ENCODE measurements at regions not wholly inside any gene's neighbourhood (a gene's known extent, or its start where the extent isn't known, plus 50 kb on each side); places are given as distances from the start of the nearest gene placed in this dataset.

- TF ChIP-seq RARB (CRISPR knock-in tag; IDR thresholded peaks at IDR 0.05) = no peak
- ATAC-seq = no peak
These were observed 79.7 kb upstream of the GNG2 start for GRCh38 chr14:51780741-51781140.

- TF ChIP-seq TSHZ2 (CRISPR knock-in tag; IDR thresholded peaks at IDR 0.05) = no peak
- TF ChIP-seq ZNF565 (CRISPR knock-in tag; conservative IDR thresholded peaks at IDR 0.05; ENCODE audit: low read depth) = no peak
- no peak for TF ChIP-seq GLIS3 (CRISPR knock-in tag; IDR thresholded peaks at IDR 0.05)
- TF ChIP-seq ZNF8 (CRISPR knock-in tag; IDR thresholded peaks at IDR 0.05) = no peak
- TF ChIP-seq PPARA (CRISPR knock-in tag; IDR thresholded peaks at IDR 0.05; ENCODE audit: borderline replicate concordance) = no peak
- TF ChIP-seq ZNF70 (CRISPR knock-in tag; IDR thresholded peaks at IDR 0.05) = no peak
- TF ChIP-seq SNAI2 (CRISPR knock-in tag; IDR thresholded peaks at IDR 0.05) = no peak
- TF ChIP-seq TCF4 (CRISPR knock-in tag; IDR thresholded peaks at IDR 0.05; ENCODE audit: borderline replicate concordance) = no peak
- no peak for TF ChIP-seq ISL1 (CRISPR knock-in tag; IDR thresholded peaks at IDR 0.05)
- TF ChIP-seq POU6F1 (CRISPR knock-in tag; IDR thresholded peaks at IDR 0.05; ENCODE audit: borderline replicate concordance, low read depth) = no peak
- no peak for TF ChIP-seq ZFP30 (CRISPR knock-in tag; IDR thresholded peaks at IDR 0.05)
These were observed 79.0 kb upstream of the GNG2 start for GRCh38 chr14:51781381-51781780.

GRCh38 chr14:51782435-51782834 is 78.0 kb upstream of the GNG2 start:
- ATAC-seq = no peak
- no peak for TF ChIP-seq ZC3H10 (CRISPR knock-in tag; IDR thresholded peaks at IDR 0.05)
- no peak for TF ChIP-seq POU6F1 (CRISPR knock-in tag; IDR thresholded peaks at IDR 0.05; ENCODE audit: borderline replicate concordance, low read depth)
- TF ChIP-seq PATZ1 (CRISPR knock-in tag; IDR thresholded peaks at IDR 0.05; ENCODE audit: borderline replicate concordance) = no peak
- TF ChIP-seq GLIS3 (CRISPR knock-in tag; IDR thresholded peaks at IDR 0.05) = no peak
- TF ChIP-seq CREB5 (CRISPR knock-in tag; IDR thresholded peaks at IDR 0.05; ENCODE audit: low read depth) = no peak
- TF ChIP-seq ZNF70 (CRISPR knock-in tag; IDR thresholded peaks at IDR 0.05) = no peak
- TF ChIP-seq ISL1 (CRISPR knock-in tag; IDR thresholded peaks at IDR 0.05) = no peak
- TF ChIP-seq TOX (CRISPR knock-in tag; IDR thresholded peaks at IDR 0.05; ENCODE audit: borderline replicate concordance) = no peak
- TF ChIP-seq ZNF8 (CRISPR knock-in tag; IDR thresholded peaks at IDR 0.05) = no peak
- TF ChIP-seq ZNF565 (CRISPR knock-in tag; conservative IDR thresholded peaks at IDR 0.05; ENCODE audit: low read depth) = no peak
- no peak for TF ChIP-seq ZFP3 (CRISPR knock-in tag; IDR thresholded peaks at IDR 0.05)
- TF ChIP-seq OSR1 (CRISPR knock-in tag; IDR thresholded peaks at IDR 0.05) = no peak
- TF ChIP-seq PPARA (CRISPR knock-in tag; IDR thresholded peaks at IDR 0.05; ENCODE audit: borderline replicate concordance) = no peak
- no peak for TF ChIP-seq CSRNP3 (CRISPR knock-in tag; IDR thresholded peaks at IDR 0.05)

More at GRCh38 chr14:51781381-51781780, 79.0 kb upstream of the GNG2 start:
- no peak for ATAC-seq

Measured in SK-N-SH treated with all-trans-retinoic acid at 6 μM for 48 hours (cell line).